ENCODE measurements at regions not wholly inside any gene's neighbourhood (a gene's known extent, or its start where the extent isn't known, plus 50 kb on each side); places are given as distances from the start of the nearest gene placed in this dataset.

- Histone ChIP-seq H3K27ac (ENCODE audit: low read depth, low read length) (no peak overlapping the region), H3K4me3 (ENCODE audit: low read length) (no peak overlapping the region), H4K20me1 (ENCODE audit: control insufficient read depth, insufficient read depth, low read depth, low read length) (no peaks in the 10 kb centered on the region)
Observed at GRCh38 chr5:93120051-93120450, 461.0 kb downstream of the NR2F1-AS1 start.

GRCh38 chr5:93117751-93118531, 463.1 kb downstream of the NR2F1-AS1 start:
- H3K9me3 ChIP-seq (ENCODE audit: control insufficient read depth, insufficient read depth, low read length): no peaks in the 10 kb centered on the region
- no peaks in the 10 kb centered on the region for H3F3A ChIP-seq (ENCODE audit: control insufficient read depth, insufficient read depth)
- no peaks in the 10 kb centered on the region for H3K27me3 ChIP-seq (ENCODE audit: control insufficient read depth, low read length)
- H3K9me2 ChIP-seq (replicated peaks; ENCODE audit: control insufficient read depth, low read length): no peaks in the 10 kb centered on the region
- H3K4me3 ChIP-seq (ENCODE audit: low read length): no peak overlapping the region
- no peaks in the 10 kb centered on the region for H3K4me1 ChIP-seq (ENCODE audit: control insufficient read depth, low read length)
- no peaks in the 10 kb centered on the region for H3K36me3 ChIP-seq (ENCODE audit: control insufficient read depth, low read length)
- H4K20me1 ChIP-seq (ENCODE audit: control insufficient read depth, insufficient read depth, low read depth, low read length): no peaks in the 10 kb centered on the region
- H3K27ac ChIP-seq (ENCODE audit: low read depth, low read length): no peak overlapping the region
- H3K4me2 ChIP-seq (ENCODE audit: low read length): no peak overlapping the region
- TF ChIP-seq EZH2phosphoT487 (IDR thresholded peaks at IDR 0.05; ENCODE audit: borderline replicate concordance, low read length) (no peak), CTCF (IDR thresholded peaks at IDR 0.05; ENCODE audit: low read depth, low read length, poor library complexity, severe bottlenecking) (no peak)
- no peaks in the 10 kb centered on the region for H3K79me2 ChIP-seq (ENCODE audit: control insufficient read depth, low read length)

More at GRCh38 chr5:93120051-93120450, 461.0 kb downstream of the NR2F1-AS1 start:
- TF ChIP-seq CTCF (IDR thresholded peaks at IDR 0.05; ENCODE audit: low read depth, low read length, poor library complexity, severe bottlenecking): no peak
- TF ChIP-seq EZH2phosphoT487 (IDR thresholded peaks at IDR 0.05; ENCODE audit: borderline replicate concordance, low read length): no peak
- H3K9me2 ChIP-seq (replicated peaks; ENCODE audit: control insufficient read depth, low read length): no peaks in the 10 kb centered on the region
- H3K79me2 ChIP-seq (ENCODE audit: control insufficient read depth, low read length): no peaks in the 10 kb centered on the region
- H3K4me1 ChIP-seq (ENCODE audit: control insufficient read depth, low read length): no peaks in the 10 kb centered on the region
- H3K27me3 ChIP-seq (ENCODE audit: control insufficient read depth, low read length): no peaks in the 10 kb centered on the region
- H3K4me2 ChIP-seq (ENCODE audit: low read length): no peak overlapping the region
- H3F3A ChIP-seq (ENCODE audit: control insufficient read depth, insufficient read depth): no peaks in the 10 kb centered on the region
- no peaks in the 10 kb centered on the region for H3K36me3 ChIP-seq (ENCODE audit: control insufficient read depth, low read length)
- no peaks in the 10 kb centered on the region for H3K9me3 ChIP-seq (ENCODE audit: control insufficient read depth, insufficient read depth, low read length)

- Histone ChIP-seq H4K20me1 (ENCODE audit: control insufficient read depth, insufficient read depth, low read depth, low read length) (no peaks in the 10 kb centered on the region), H3K27ac (ENCODE audit: low read depth, low read length) (no peak overlapping the region), H3K4me1 (ENCODE audit: control insufficient read depth, low read length) (no peaks in the 10 kb centered on the region), H3K9me3 (ENCODE audit: control insufficient read depth, insufficient read depth, low read length) (no peaks in the 10 kb centered on the region), H3K4me3 (ENCODE audit: low read length) (no peak overlapping the region), H3K9me2 (replicated peaks; ENCODE audit: control insufficient read depth, low read length) (no peaks in the 10 kb centered on the region), H3K4me2 (ENCODE audit: low read length) (no peak overlapping the region), H3K79me2 (ENCODE audit: control insufficient read depth, low read length) (no peaks in the 10 kb centered on the region), H3K27me3 (ENCODE audit: control insufficient read depth, low read length) (no peaks in the 10 kb centered on the region), H3K36me3 (ENCODE audit: control insufficient read depth, low read length) (no peaks in the 10 kb centered on the region), H3F3A (ENCODE audit: control insufficient read depth, insufficient read depth) (no peaks in the 10 kb centered on the region)
- no peak for TF ChIP-seq EZH2phosphoT487 (IDR thresholded peaks at IDR 0.05; ENCODE audit: borderline replicate concordance, low read length)
- TF ChIP-seq CTCF (IDR thresholded peaks at IDR 0.05; ENCODE audit: low read depth, low read length, poor library complexity, severe bottlenecking): no peak
Observed at GRCh38 chr5:93107805-93108520, 473.1 kb downstream of the NR2F1-AS1 start.

Data from DOHH2 (cell line).